Ishikawa (cell line): ENCODE measurements at regions not wholly inside any gene's neighbourhood (a gene's known extent, or its start where the extent isn't known, plus 50 kb on each side); places are given as distances from the start of the nearest gene placed in this dataset.
A peak's percentile ranks its signal among the peaks of the same experiment; 100 is the strongest.

ENCODE experiments used
- CEBPB ChIP-seq: IDR thresholded peaks from 2 replicates; pipeline ENCODE4 v1.6.1; 2012
- CREB1 ChIP-seq: IDR thresholded peaks from 2 replicates; pipeline ENCODE4 v1.6.1; 2012; ENCODE audit warnings: low read depth
- EGR1 ChIP-seq: IDR thresholded peaks from 2 replicates; pipeline ENCODE4 v1.6.1; 2012
- EP300 ChIP-seq: IDR thresholded peaks from 2 replicates; pipeline ENCODE4 v1.6.1; 2012; ENCODE audit warnings: borderline replicate concordance
- FOXM1 ChIP-seq: IDR thresholded peaks from 2 replicates; pipeline ENCODE4 v1.6.1; 2012; ENCODE audit warnings: low read depth, borderline replicate concordance
- NFIC ChIP-seq: IDR thresholded peaks from 2 replicates; pipeline ENCODE4 v1.6.1; 2012
- RAD21 ChIP-seq: IDR thresholded peaks from 2 replicates; pipeline ENCODE4 v1.6.1; 2012; ENCODE audit warnings: low read depth
- REST ChIP-seq: IDR thresholded peaks from 2 replicates; pipeline ENCODE4 v1.6.1; 2012; ENCODE audit warnings: low read depth, mild to moderate bottlenecking
- TAF1 ChIP-seq: IDR thresholded peaks from 2 replicates; pipeline ENCODE4 v1.6.1; 2012; ENCODE audit warnings: low read depth, mild to moderate bottlenecking
- TCF12 ChIP-seq: IDR thresholded peaks from 2 replicates; pipeline ENCODE4 v1.6.1; 2012; ENCODE audit warnings: low read depth
- TEAD4 ChIP-seq: IDR thresholded peaks from 2 replicates; pipeline ENCODE4 v1.6.1; 2012
- USF1 ChIP-seq: IDR thresholded peaks from 2 replicates; pipeline ENCODE4 v1.6.1; 2012
- YY1 ChIP-seq: IDR thresholded peaks from 2 replicates; pipeline ENCODE4 v1.6.1; 2012; ENCODE audit warnings: low read depth
- ZBTB7A ChIP-seq: IDR thresholded peaks from 2 replicates; pipeline ENCODE4 v1.6.1; 2012; ENCODE audit warnings: low read depth
- TF ChIP-seq, protein P1 (sequence below): IDR thresholded peaks from 2 replicates; pipeline ENCODE4 v1.6.1; 2012

DNA sequence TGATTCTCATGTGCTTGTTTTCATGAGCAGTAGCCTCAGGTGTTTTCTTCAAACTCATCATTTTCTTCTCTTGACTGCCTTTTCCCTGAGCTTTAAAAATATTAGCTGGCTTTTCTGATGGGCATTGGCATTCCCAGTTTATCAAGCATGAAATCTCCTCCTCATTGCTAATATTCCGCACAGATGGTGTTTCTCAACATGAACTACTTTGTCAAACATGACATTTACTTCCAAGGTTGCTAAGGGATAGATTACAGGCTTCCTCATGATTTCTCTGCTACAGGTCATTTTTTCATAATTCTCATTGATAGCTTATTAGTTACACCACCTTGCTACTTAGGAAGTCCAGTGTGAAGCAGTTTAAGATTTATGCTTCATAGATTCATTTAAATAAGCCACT lies 1116.9 kb upstream of the CNTNAP5 start:
- no peak for TF ChIP-seq NFIC
- TF ChIP-seq EGR1 = no peak
- TF ChIP-seq, protein P1, sequence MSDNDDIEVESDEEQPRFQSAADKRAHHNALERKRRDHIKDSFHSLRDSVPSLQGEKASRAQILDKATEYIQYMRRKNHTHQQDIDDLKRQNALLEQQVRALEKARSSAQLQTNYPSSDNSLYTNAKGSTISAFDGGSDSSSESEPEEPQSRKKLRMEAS = no peak
- no peak for TF ChIP-seq USF1
- TF ChIP-seq ZBTB7A = no peak
- no peak for TF ChIP-seq CEBPB
- no peak for TF ChIP-seq RAD21
- TF ChIP-seq FOXM1 = no peak
- TF ChIP-seq YY1 = no peak
- no peak for TF ChIP-seq CREB1

GRCh38 chr2:122927197-122927596 lies 1097.9 kb upstream of the CNTNAP5 start:
- peak; percentile 94 for TF ChIP-seq NFIC
- TF ChIP-seq CREB1 = no peak
- no peak for TF ChIP-seq TAF1
- TF ChIP-seq EP300 = peak; percentile 88
- 0 out of 2 replicates have a peak, but pooled peaks have one; percentile 2 for TF ChIP-seq RAD21
- TF ChIP-seq EGR1 = no peak
- TF ChIP-seq, protein P1 = no peak; the same call in 1 of the 2 replicates
- no peak for TF ChIP-seq USF1
- no peak for TF ChIP-seq REST
- TF ChIP-seq YY1 = no peak
- TF ChIP-seq ZBTB7A = no peak
- TF ChIP-seq FOXM1 = peak; percentile 74; the same call in 1 of the 2 replicates
- peak; percentile 88 for TF ChIP-seq TCF12
- TF ChIP-seq TEAD4 = peak; percentile 87
- TF ChIP-seq CEBPB = no peak

DNA sequence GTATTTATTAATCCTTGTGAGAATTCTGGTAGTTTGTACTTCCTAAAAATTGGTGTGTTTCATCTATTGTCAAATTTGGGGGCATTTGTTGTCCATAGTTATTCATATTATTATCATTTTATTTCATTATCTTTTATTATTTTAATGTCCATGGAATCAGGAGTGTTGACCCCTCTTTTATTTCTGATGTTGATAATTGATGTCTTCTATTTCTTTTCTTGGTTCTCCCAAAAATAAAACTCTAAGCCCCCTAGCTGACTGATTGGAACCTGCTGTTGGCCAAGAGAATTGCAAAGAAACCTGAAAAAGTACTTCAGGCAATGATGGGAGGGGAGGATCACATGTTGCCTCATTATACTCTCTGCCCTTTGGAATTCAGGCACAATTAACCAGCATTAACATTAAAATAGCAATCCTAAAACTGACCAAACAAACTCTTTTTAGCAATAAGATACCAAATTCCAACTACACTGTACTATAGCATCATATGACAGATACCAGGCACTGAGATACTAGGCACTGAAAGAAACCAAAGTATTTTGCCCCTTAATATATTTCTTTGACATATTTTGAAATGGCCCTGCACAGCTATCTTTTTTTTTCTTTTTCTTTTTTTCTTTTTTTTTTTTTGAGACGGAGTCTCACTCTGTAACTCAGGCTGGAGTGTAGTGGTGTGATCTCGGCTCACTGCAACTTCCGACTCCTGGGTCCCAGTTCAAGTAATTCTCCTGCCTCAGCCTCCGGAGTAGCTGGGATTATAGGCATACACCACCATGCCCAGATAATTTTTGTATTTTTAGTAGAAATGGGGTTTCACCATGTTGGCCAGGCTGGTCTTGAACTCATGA lies 1097.2 kb upstream of the CNTNAP5 start:
- TF ChIP-seq EP300 = no peak
- no peak for TF ChIP-seq REST
- no peak for TF ChIP-seq RAD21
- no peak for TF ChIP-seq FOXM1
- no peak for TF ChIP-seq TAF1
- no peak for TF ChIP-seq CREB1
- no peak for TF ChIP-seq NFIC
- TF ChIP-seq TCF12 = no peak
- no peak for TF ChIP-seq USF1
- TF ChIP-seq, protein P1 = no peak; the same call in 1 of the 2 replicates
- TF ChIP-seq TEAD4 = no peak
- no peak for TF ChIP-seq YY1
- no peak for TF ChIP-seq ZBTB7A
- no peak for TF ChIP-seq CEBPB
- no peak for TF ChIP-seq EGR1

- no peak for TF ChIP-seq EGR1
- TF ChIP-seq ZBTB7A = no peak
- no peak for TF ChIP-seq TCF12
- TF ChIP-seq RAD21 = no peak
- TF ChIP-seq CREB1 = no peak
- no peak for TF ChIP-seq NFIC
- TF ChIP-seq CEBPB = no peak
- TF ChIP-seq, protein P1 = no peak
These were observed 1095.7 kb upstream of the CNTNAP5 start for GRCh38 chr2:122929347-122929746.
